LNCaP clone FGC (cell line): ENCODE measurements at regions not wholly inside any gene's neighbourhood (a gene's known extent, or its start where the extent isn't known, plus 50 kb on each side); places are given as distances from the start of the nearest gene placed in this dataset.

ENCODE experiments used
- DNase-seq: peaks from one replicate; pipeline ENCODE4 v3.0.0-alpha.2; 2011; ENCODE audit warnings: low read depth
- H3K4me3 ChIP-seq: 2 replicates; pipeline ENCODE4 v1.5.1; 2011; ENCODE audit warnings: mild to moderate bottlenecking, low read depth, low read length, control low read depth
- TF ChIP-seq, protein P1 (sequence below): IDR thresholded peaks from 2 replicates; pipeline ENCODE4 v1.5.1; 2012; ENCODE audit warnings: mild to moderate bottlenecking; ENCODE audit not compliant: control insufficient read depth, insufficient read depth; ENCODE audit errors: extremely low read depth

DNA sequence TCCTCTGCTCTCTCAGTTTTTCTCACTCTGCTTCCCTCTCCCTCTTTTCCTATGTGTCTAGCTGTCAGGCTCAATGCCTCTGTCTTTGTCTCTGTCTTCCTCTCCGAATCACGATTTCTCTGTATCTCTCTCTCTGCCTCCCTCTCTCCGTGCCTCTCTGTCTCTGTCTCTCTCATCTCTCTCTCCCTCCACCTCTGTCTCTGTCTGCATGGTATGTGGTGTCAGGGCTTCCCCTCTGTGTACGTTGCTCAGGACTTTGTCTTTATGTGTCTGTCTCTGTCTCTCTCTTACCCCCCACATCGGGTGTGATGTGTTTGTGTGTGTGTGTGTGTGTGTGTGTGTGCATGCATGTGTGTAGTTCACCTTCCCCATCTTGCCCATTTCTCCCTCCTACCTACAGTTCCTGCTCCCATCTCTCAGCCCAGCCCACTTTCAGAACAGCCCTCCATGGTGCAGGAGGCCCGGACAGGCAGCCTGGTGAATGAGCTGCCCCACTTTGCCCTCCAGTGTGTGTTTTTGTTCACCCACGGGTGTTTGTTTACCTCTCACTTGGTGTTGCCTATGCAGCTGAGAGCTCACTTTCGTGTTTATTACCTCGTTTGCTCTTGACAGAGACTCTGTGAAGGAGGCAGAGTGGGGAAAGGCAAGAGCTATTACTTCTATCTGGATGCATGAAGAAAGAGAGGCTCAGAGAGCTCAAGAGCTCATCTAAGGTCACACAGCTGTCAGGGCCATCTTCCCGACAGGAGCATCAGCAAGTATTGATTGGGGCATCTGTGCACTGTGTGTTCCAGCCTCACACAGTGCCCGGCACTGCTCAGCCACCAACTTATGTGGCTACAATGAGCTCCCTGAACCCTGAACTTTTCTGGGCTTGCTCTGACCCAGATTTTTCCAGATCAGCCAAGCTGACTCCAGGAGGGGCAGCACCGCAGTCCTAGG, 163.5 kb upstream of the ZMIZ1 start:
- TF ChIP-seq, protein P1, sequence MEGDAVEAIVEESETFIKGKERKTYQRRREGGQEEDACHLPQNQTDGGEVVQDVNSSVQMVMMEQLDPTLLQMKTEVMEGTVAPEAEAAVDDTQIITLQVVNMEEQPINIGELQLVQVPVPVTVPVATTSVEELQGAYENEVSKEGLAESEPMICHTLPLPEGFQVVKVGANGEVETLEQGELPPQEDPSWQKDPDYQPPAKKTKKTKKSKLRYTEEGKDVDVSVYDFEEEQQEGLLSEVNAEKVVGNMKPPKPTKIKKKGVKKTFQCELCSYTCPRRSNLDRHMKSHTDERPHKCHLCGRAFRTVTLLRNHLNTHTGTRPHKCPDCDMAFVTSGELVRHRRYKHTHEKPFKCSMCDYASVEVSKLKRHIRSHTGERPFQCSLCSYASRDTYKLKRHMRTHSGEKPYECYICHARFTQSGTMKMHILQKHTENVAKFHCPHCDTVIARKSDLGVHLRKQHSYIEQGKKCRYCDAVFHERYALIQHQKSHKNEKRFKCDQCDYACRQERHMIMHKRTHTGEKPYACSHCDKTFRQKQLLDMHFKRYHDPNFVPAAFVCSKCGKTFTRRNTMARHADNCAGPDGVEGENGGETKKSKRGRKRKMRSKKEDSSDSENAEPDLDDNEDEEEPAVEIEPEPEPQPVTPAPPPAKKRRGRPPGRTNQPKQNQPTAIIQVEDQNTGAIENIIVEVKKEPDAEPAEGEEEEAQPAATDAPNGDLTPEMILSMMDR, result no peak
- no peak for DNase-seq

DNA sequence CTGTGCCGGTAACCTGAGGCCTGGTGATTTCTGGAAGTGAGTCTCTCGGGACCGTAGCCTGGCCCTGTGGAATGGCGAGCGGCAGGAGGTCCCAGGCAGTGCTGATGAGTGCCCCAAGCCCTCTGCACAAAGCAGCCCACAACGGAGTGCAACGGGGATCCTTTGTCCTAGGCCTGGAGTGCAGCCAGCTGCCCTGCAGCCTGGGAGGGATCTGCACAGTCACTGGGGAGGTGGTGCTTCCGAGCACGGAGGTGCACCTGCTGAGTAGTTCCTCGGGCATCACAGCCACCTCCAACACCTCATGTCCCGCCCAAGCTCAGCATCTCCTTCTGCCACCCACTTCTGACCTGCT, 162.8 kb upstream of the ZMIZ1 start:
- H3K4me3 ChIP-seq, result no peak overlapping the region
- TF ChIP-seq, protein P1, result no peak
- DNase-seq, result no peak

More for the DNA sequence above, 163.5 kb upstream of the ZMIZ1 start:
- no peak overlapping the region for H3K4me3 ChIP-seq

DNA sequence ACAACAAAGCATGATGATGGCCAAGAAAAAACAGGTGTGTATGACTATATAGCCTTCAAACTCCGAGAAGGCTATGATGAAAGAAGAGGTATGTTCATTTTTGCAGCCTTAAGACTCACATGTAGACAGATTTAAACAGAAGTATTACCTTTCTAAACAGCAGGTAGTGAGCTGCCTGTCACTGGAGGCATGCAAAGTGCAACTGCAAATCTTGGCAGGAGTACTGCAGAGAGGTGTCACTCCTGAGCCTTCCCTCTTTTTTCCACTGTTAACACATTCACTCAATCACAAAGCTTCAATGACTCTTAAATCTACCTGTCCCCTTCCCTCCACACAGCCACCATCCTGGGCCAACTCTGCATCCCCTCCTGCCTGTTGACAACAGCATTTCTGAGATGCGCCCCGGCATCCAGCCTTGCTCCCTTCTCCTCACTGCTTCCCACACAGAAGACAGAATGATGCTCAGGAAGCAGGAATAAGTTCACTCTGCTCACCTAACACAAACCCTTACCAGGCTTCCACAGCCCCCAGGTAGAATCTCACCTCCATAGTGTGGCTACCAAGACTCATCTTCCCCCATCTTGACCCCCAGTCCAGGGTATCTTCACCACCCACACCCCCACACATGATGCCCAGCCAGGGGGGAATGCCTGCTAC, 161.9 kb upstream of the ZMIZ1 start:
- H3K4me3 ChIP-seq, result no peak overlapping the region
- no peak for DNase-seq
- TF ChIP-seq, protein P1, result no peak

DNA sequence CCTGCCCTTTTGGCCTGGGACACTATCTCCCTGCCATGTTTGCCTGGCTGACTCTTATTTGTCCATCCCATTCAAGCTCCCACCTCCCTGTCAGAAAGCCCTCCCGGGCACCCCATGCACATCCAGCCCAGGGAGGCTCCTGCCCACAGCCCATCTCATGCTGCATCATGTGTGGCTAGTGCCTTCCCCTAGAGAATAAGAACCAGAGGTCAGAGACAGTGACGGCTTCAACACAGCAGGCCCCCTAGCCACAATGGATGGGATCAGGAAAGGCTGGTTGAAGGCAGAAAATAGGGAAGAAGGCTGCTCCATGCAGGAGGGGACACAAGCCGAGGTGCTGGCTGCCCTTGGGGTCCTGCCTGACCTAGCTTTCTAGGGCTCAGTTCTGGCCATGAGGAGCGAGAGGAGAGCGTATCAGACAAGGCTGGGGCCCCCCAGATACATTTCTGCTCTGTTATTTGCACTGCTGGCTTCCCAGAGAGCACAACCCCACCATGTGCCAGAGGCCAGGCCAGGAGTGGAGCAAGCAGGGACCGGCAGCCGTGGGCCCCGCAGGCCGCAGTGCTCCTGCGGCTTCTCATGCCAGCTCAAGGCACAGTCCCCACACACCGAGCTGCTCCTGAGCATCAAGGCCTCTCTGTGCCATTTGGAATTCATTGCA, 161.1 kb upstream of the ZMIZ1 start:
- TF ChIP-seq, protein P1, result no peak
- H3K4me3 ChIP-seq, result no peak overlapping the region
- no peak for DNase-seq

DNA sequence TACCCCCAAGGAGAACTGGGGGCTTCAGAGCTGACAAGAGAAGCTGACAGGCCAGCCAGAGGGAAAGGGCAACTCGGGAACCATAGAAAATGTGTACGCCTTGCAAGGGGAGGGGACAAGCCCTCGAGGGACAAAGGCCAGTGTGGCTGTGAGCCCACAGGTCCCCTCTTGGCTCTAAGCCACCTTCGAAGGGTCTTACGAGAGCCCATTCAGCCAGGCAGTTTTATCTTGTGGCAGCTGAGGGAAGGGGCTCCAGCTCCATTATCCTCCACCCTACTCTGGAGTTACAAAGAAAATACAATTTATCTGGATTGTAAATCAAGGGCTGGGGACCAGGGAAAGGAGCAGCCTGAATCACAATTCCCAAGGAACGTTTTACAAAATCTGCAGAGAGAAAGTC, 159.5 kb upstream of the ZMIZ1 start:
- no peak for DNase-seq
- TF ChIP-seq, protein P1, result no peak
- H3K4me3 ChIP-seq, result no peak overlapping the region

DNA sequence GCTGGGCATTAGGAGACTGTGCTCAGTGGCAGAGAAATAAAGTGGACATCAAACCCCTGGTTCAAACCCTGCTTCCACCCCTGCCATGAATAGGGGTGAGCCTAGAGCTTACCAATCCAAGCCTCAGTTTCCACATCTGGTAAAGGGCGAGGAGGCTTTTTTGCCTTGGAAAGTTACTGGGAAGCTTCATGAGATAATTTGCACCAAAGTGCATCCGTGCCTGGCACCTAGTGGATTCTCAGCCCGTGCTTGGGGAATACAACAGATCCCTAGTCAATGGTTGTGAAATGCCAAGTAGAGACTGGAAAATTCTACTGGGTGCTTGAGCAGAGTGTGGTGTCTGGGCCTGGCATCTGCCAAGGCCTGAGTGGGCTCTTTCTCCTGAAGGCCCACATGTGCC, 158.7 kb upstream of the ZMIZ1 start:
- no peak overlapping the region for H3K4me3 ChIP-seq
- TF ChIP-seq, protein P1, result no peak
- DNase-seq, result no peak
